ENCODE measurements at regions not wholly inside any gene's neighbourhood (a gene's known extent, or its start where the extent isn't known, plus 50 kb on each side); places are given as distances from the start of the nearest gene placed in this dataset.

GRCh38 chr1:56072310-56072709 lies 507.1 kb downstream of the PLPP3 start:
- TF ChIP-seq CTCF (IDR thresholded peaks at IDR 0.05; ENCODE audit: insufficient read depth, low read length) = no peak
- TF ChIP-seq POLR2AphosphoS5 (IDR thresholded peaks at IDR 0.05; ENCODE audit: low read depth) = no peak
